ENCODE measurements at regions not wholly inside any gene's neighbourhood (a gene's known extent, or its start where the extent isn't known, plus 50 kb on each side); places are given as distances from the start of the nearest gene placed in this dataset.
"Not testable (repeated sequence)": the region's sequence is repeated elsewhere in the genome, so short reads cannot be mapped to it uniquely, and the experiment has no call there.

DNA sequence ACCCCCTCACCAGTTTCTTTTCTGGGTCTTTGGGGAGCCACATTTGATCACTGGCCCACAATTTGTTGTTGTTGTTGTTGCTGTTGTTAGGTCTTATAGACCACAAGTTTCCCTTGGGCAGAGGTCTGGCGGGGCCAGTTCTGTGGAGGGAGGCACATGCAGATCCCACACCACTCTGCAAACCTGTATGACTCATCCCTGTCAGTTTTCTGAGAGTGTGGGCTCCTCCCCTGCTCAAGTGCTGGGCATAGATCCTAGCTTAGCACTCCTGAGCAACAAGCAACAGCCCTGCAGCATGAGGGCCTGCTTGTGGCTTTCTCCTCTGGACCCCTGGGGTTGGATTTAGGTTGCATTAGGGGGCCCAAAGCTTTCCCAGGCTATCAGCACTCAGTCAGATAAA lies 411.1 kb upstream of the HTR1E start:
- no peak overlapping the region for H3K4me3 ChIP-seq (ENCODE audit: low read depth, low read length)
- TF ChIP-seq, protein P1, sequence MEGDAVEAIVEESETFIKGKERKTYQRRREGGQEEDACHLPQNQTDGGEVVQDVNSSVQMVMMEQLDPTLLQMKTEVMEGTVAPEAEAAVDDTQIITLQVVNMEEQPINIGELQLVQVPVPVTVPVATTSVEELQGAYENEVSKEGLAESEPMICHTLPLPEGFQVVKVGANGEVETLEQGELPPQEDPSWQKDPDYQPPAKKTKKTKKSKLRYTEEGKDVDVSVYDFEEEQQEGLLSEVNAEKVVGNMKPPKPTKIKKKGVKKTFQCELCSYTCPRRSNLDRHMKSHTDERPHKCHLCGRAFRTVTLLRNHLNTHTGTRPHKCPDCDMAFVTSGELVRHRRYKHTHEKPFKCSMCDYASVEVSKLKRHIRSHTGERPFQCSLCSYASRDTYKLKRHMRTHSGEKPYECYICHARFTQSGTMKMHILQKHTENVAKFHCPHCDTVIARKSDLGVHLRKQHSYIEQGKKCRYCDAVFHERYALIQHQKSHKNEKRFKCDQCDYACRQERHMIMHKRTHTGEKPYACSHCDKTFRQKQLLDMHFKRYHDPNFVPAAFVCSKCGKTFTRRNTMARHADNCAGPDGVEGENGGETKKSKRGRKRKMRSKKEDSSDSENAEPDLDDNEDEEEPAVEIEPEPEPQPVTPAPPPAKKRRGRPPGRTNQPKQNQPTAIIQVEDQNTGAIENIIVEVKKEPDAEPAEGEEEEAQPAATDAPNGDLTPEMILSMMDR (IDR thresholded peaks at IDR 0.05; ENCODE audit: insufficient read depth, low read depth, low read length), result no peak
- DNase-seq (ENCODE audit: low read depth), result no peak

DNA sequence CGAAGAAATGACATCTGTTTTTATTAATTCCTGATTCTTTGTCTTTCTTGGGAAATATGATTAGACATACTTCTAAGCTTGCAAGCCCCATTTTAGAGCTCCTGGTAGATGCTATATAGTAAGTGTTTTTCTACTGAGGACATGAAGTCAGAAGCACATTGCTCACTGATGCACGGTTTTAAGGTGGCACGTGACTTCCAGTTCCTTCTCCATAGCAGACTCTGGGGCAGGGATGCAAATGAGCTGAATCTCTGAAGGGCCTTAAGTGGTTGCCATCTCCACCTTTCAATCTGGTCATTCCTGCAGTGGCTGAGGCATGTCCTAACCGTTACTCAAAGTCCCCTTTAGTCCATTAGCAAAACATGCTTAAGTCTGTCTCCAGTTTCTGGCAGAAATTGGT lies 421.2 kb upstream of the HTR1E start:
- H3K4me3 ChIP-seq (ENCODE audit: low read depth, low read length), result no peak overlapping the region
- TF ChIP-seq, protein P1 (IDR thresholded peaks at IDR 0.05; ENCODE audit: insufficient read depth, low read depth, low read length), result no peak
- no peak for DNase-seq (ENCODE audit: low read depth)

DNA sequence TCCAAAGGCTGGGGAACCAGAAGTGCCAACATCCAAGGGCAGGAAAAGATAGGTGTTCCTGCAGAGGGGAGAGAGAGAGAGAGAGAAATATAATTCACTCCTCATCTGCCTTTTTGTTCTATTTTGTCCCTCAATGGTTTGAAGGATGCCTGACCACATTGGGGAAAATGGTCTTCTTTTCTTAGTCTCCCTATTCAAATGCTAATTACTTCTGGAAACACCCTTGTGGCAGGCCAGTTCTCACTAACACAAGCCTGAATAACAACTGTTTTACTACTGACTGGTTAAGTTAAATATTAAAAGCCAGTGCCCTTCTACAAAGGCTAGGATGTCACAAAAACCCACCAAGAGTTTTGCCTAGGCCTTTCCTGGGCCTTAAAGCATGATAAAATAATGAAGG lies 425.4 kb upstream of the HTR1E start:
- TF ChIP-seq, protein P1 (IDR thresholded peaks at IDR 0.05; ENCODE audit: insufficient read depth, low read depth, low read length), result no peak
- DNase-seq (ENCODE audit: low read depth), result no peak
- H3K4me3 ChIP-seq (ENCODE audit: low read depth, low read length), result no peak overlapping the region

DNA sequence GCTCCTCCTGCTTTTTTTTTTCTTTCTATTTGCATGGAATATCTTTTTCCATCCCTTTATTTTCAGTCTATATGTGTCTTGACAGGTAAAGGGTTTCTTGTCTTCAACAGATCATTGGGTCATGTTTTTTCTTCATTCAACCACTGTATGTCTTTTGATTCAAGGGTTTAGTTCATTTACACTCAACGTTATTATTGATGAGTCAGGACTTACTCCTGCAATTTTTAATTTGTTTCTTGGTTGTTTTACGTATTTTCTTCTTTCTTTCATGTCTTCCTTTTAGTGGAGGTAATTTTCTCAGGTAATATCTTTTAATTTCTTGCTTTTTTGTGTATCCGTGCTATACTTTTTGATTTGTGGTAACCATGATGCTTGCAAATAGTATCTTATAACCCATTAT lies 429.1 kb upstream of the HTR1E start:
- DNase-seq (ENCODE audit: low read depth), result no peak
- no peak overlapping the region for H3K4me3 ChIP-seq (ENCODE audit: low read depth, low read length)
- TF ChIP-seq, protein P1 (IDR thresholded peaks at IDR 0.05; ENCODE audit: insufficient read depth, low read depth, low read length), result no peak

DNA sequence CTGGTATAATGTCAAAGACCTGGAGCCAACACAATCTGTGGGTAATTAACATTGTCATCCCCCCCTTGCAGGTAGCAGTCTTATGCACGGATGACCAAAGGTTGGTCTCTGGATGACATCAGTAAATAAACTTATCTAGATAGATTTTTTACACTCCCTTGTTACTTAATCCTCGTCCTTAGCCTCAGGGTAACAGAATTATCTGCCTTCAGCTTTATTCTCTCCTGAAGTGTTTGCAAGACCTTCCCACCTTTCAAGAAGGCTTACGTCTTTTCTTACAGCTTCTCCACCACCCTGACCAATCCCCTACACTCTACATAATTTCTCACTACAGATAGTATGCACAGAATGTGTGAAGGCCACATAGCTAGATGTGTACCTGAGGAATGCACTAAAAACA lies 434.8 kb upstream of the HTR1E start:
- DNase-seq (ENCODE audit: low read depth), result no peak
- TF ChIP-seq, protein P1 (IDR thresholded peaks at IDR 0.05; ENCODE audit: insufficient read depth, low read depth, low read length), result no peak
- no peak overlapping the region for H3K4me3 ChIP-seq (ENCODE audit: low read depth, low read length)

DNA sequence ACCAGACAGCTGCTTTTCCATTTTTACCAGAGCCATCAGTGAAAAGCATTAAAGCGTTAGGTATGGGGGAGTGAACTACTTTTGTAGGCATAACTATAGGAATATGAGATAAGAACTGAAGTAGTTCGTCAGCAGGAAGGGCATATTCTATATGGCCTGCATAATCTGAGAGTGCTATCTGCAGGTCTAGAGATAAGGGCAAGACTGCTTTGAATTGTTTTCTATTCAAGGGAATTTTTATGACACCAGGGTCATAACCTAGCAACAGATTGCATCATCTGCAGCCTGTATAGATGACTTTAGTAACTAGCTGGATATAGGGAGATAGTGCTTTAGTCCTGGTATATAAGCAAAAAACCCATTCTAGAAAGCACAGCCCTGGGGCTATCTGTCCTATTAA lies 437.3 kb upstream of the HTR1E start:
- TF ChIP-seq, protein P1 (IDR thresholded peaks at IDR 0.05; ENCODE audit: insufficient read depth, low read depth, low read length), result no peak
- no peak overlapping the region for H3K4me3 ChIP-seq (ENCODE audit: low read depth, low read length)
- no peak for DNase-seq (ENCODE audit: low read depth)

DNA sequence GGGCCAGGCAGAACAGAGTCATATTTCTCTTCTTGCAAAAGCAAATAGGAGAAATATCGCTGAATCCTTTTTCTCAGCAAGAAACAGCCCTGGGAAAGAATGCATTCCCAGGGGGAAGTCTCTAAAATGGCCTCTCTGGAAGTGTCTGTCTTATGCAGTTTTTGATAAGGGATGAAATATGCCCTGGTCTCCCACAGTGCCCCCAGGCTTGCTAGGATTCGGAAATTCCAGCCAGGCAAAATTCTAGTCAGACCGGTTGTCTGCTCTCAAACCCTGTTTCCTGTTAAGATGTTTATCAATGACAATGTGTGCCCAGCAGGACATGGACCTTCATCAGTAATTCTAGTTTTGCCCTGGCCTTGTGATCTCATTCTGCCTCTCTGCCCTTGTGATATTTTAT lies 448.3 kb upstream of the HTR1E start:
- H3K4me3 ChIP-seq (ENCODE audit: low read depth, low read length); DNase-seq (ENCODE audit: low read depth): not testable (repeated sequence)

All from fibroblast of villous mesenchyme (primary cell).